NCI-H748 (cell line): ENCODE measurements at regions not wholly inside any gene's neighbourhood (a gene's known extent, or its start where the extent isn't known, plus 50 kb on each side); places are given as distances from the start of the nearest gene placed in this dataset.
"Not testable (repeated sequence)": the region's sequence is repeated elsewhere in the genome, so short reads cannot be mapped to it uniquely, and the experiment has no call there.

ENCODE experiments used
- DNase-seq: peaks from one replicate; lab custom pipeline; 2025; ENCODE audit not compliant: unreplicated experiment; lab: John Stamatoyannopoulos, UW

DNA sequence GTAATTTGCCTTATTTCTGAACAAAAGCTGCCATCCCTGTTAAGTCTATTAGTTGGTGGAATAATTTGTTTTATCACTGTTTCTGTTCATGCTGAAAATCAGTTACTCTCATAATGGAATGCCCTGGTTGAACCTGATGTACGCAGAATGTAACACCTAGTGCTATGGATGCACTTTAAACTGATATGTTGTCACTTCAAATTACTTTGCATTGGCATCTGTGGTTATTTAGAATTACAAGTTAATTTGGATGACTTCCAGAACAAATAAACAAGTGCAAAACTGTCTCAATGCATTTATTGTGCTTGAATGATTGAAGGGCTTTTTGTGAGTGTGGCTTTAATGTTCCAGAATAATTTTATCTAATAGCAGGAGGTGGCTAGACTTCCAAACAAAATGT is 368.2 kb upstream of the SLITRK5 start:
- peak; percentile 86 for DNase-seq

- peak; percentile 14 for DNase-seq
These were observed 360.0 kb upstream of the SLITRK5 start for GRCh38 chr13:87311165-87311564.

- no peak for DNase-seq
These were observed 356.3 kb upstream of the SLITRK5 start for GRCh38 chr13:87314822-87315221.

- no peak for DNase-seq
These were observed 348.8 kb upstream of the SLITRK5 start for GRCh38 chr13:87322386-87322785.

- no peak for DNase-seq
These were observed 346.6 kb upstream of the SLITRK5 start for GRCh38 chr13:87324558-87324957.

GRCh38 chr13:87331178-87331577 is 340.0 kb upstream of the SLITRK5 start:
- DNase-seq: no peak

- no peak for DNase-seq
These were observed 337.6 kb upstream of the SLITRK5 start for GRCh38 chr13:87333599-87333998.

GRCh38 chr13:87334176-87334575 is 337.0 kb upstream of the SLITRK5 start:
- no peak for DNase-seq

- not testable (repeated sequence) for DNase-seq
These were observed 334.8 kb upstream of the SLITRK5 start for GRCh38 chr13:87336346-87336889.

GRCh38 chr13:87344176-87344575 is 327.0 kb upstream of the SLITRK5 start:
- DNase-seq: no peak

DNA sequence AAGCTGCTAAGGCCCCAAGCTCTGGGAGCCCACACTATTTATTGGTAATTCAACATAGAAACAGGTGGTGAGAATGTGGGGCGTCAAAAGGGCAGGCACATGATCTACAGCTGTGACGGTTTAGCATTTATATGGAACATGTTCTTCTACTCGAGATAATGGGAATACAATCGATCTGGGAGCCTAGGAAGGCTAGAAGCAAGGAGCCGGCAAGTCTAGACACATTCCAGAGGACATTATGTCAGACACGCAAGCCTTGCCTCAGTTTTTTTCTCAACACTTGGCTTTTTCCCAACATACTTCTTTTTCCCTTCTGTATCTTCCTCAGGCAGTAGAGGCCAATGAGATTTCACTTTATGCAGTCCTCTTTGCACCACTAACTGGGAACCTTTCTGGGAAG is 315.7 kb upstream of the SLITRK5 start:
- peak; percentile 3 for DNase-seq

DNA sequence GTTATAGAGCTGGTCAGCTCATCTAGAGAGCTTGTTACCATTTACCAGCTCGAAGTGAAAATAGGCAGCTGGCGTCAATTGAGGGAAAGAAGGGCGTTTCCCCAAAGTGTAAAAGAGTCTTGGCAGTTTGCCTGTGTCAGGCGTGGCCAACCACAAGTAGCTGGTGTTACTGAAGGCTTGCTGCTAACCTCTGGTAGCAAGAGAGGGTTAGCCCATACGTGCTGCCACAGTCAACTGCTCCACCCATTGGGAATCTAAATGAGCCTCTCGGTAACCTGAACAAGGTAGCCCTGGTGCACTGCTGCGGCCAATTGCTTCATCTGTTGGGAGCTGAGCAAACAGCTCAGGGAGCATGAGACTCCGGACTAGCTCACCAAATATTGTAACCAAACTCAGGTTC is 314.9 kb upstream of the SLITRK5 start:
- DNase-seq: peak; percentile 98

- DNase-seq: no peak
These were observed 312.9 kb upstream of the SLITRK5 start for GRCh38 chr13:87358319-87358718.

DNA sequence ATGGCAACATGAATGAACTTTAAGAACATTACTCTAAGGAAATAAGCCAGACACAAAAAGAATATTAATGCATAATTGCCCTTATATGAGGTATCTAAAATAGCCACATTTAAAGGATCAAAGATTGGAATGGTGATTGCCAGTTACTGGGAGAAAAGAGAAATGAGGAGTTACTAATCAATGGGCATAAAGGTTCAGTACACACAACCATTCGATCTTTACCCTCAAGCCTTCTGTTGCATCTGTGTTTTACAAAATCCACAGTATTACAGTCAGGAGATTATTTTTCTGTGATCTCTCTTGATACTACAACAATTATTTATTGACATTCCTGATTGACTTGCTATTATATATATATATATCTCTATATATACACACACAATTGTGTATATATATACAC is 310.0 kb upstream of the SLITRK5 start:
- DNase-seq: no peak

- DNase-seq: no peak
These were observed 302.5 kb upstream of the SLITRK5 start for GRCh38 chr13:87368639-87369038.

GRCh38 chr13:87376081-87376480 is 295.1 kb upstream of the SLITRK5 start:
- DNase-seq: no peak

DNA sequence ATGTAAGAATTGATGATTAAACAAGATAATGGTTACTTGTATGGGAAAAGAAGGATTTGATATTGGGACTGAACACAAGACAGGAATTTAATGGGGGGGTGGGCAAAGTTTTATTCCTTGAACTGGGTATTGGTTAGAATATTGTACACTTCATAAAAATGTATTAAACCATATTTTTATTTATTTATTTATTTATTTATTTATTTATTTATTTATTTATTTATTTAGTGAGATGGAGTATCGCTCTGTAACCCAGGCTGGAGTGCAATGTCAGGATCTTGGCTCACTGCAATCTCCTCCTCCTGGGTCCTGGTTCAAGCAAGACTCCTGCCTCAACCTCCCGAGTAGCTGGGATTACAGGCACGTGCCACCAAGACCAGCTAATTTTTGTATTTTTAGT is 287.1 kb upstream of the SLITRK5 start:
- DNase-seq: no peak

DNA sequence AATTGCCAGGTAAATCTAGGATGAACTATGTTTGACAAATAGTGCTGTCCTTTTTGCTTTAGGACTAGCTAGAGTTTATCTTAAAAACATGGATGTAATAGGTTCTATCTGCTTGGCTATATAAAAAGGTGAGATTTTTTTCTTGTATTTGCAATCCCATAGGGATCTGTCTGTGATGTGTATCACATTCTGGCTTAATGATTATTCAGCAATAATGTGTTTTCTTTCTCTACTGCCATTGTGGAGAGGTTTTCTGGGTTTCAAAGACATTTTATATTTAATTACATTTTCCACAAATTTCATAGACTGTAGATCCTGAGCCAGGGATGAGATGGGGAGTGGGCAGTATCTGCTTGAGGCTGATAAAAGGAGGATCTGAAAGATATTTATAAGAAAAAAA is 277.8 kb upstream of the SLITRK5 start:
- no peak for DNase-seq

- DNase-seq: no peak
These were observed 273.1 kb upstream of the SLITRK5 start for GRCh38 chr13:87398047-87398446.

- no peak for DNase-seq
These were observed 267.3 kb upstream of the SLITRK5 start for GRCh38 chr13:87403748-87404432.

- DNase-seq: no peak
These were observed 244.4 kb upstream of the SLITRK5 start for GRCh38 chr13:87426742-87427141.

DNA sequence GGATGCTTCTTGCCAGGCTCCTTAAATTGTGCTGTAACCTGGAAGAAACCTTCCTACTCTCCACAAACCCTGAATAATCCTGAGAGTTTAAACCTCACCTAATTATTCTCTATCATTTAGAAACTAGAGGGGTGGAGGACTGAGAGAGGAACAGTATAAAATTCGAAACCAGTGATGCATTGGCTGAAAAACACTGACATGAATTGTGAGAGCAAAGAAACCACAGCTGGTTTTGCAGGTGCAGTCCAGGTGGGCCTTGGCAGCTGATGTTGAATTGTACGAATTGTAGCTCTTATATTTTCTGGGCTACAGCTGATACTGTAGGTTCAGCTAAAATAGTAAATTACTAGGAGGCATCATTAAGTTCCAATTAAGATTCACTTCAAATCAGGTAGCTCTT is 227.0 kb upstream of the SLITRK5 start:
- DNase-seq: peak; percentile 59

- no peak for DNase-seq
These were observed 218.9 kb upstream of the SLITRK5 start for GRCh38 chr13:87452281-87452680.
